Aorta (tissue), 5 donors: ENCODE measurements at regions not wholly inside any gene's neighbourhood (a gene's known extent, or its start where the extent isn't known, plus 50 kb on each side); places are given as distances from the start of the nearest gene placed in this dataset.

Experiments used
- ATAC-seq: fragments of 200-7000 bp; cut with Tn5 transposase; one replicate; pipeline ENCODE4 v1.9.1; 2022; ENCODE audit warnings: moderate library complexity; ENCODE audit not compliant: low FRiP score
- DNase-seq, 2 donors: peaks; one replicate each; pipeline ENCODE4 v3.0.0-alpha.2; 2020
- H3K27ac ChIP-seq, 2 donors: one replicate each; pipeline ENCODE4 v1.5.1; 2013; ENCODE audit warnings: low read length in 2 of 2, mild to moderate bottlenecking in 2 of 2, moderate library complexity in 2 of 2, control low read depth in 1 of 2, inconsistent platforms in 1 of 2, low read depth in 1 of 2
- H3K27me3 ChIP-seq, 2 donors: one replicate each; pipeline ENCODE4 v1.6.1; 2013; ENCODE audit warnings: control low read depth in 1 of 2, low read length in 1 of 2, mild to moderate bottlenecking in 1 of 2, moderate library complexity in 1 of 2; ENCODE audit not compliant: insufficient read depth in 2 of 2, control insufficient read depth in 1 of 2
- H3K36me3 ChIP-seq, 2 donors: one replicate each; pipeline ENCODE4 v1.6.1; 2013; ENCODE audit warnings: control low read depth in 1 of 2, low read length in 1 of 2, mild to moderate bottlenecking in 1 of 2; ENCODE audit not compliant: insufficient read depth in 2 of 2, control insufficient read depth in 1 of 2
- H3K4me1 ChIP-seq, 2 donors: one replicate each; pipeline ENCODE4 v1.6.1; 2013; ENCODE audit warnings: low read length in 2 of 2, control low read depth in 1 of 2, mild to moderate bottlenecking in 1 of 2, moderate library complexity in 1 of 2; ENCODE audit not compliant: insufficient read depth in 2 of 2, control insufficient read depth in 1 of 2
- H3K4me3 ChIP-seq, 2 donors: one replicate each; pipeline ENCODE4 v1.5.1; 2013; ENCODE audit warnings: low read length in 2 of 2, control low read depth in 1 of 2, mild to moderate bottlenecking in 1 of 2
- H3K9me3 ChIP-seq: one replicate; pipeline ENCODE4 v1.6.1; 2013; ENCODE audit warnings: mild to moderate bottlenecking, low read length; ENCODE audit not compliant: control insufficient read depth
- WGBS, 2 donors: extraction: QIAGEN DNeasy Blood & Tissue Kit; methylation state at CpG; one replicate each; pipeline ENCODE4 v1.1.7; 2013; 5-methylcytosine and 5-hydroxymethylcytosine counted together
- intact Hi-C, 2 donors: fragments of 100-400 bp; cut with DNase I; formaldehyde crosslinking; loops; one replicate each; pipeline versions ENCODE4 v1.14.2 to v1.15.0; 2022
- donor health status: healthy with polysubstance abuse.
- donor health status: Bipolar disorder and iron deficiency.
- donor health status: DM: no; HTN: no; CAD: no.
- donor health status: DM: no; HTN: no; CAD: no.
- donor health status: DM: yes; HTN: yes; CAD: no.

DNA sequence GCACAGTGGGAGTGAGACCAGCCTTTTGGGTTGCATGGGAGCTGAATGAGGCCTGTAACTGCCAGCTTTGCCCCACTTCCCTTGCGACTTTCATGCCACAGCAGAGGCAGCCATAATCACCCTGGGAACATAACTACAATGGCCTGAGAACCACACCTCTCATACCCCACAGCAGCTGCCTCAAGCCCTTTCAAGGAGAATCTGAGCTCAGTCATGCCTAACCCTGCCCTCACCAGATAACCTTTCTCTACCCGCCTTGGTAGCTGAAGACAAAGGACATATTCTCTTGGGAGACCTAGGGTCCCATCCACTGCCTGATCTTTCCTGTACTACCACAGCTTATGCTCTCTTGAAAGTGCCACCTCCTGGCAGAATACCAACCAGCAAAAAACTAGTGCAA is 599.9 kb upstream of the IGFBP7 start:
- DNase-seq (no peak), ATAC-seq (no peak)
- Histone ChIP-seq H3K4me1 (no peaks in the 10 kb centered on the region), H3K36me3 (no peaks in the 10 kb centered on the region), H3K27ac (no peak overlapping the region), H3K27me3 (no peaks in the 10 kb centered on the region), H3K4me3 (no peak overlapping the region), H3K9me3 (peaks cover 1% of the 10 kb centered on the region)
- intact Hi-C loops = no loop called here
- 81 to 88% methylated on average over 2 of the region's 2 CpGs for WGBS, 2 donors

DNA sequence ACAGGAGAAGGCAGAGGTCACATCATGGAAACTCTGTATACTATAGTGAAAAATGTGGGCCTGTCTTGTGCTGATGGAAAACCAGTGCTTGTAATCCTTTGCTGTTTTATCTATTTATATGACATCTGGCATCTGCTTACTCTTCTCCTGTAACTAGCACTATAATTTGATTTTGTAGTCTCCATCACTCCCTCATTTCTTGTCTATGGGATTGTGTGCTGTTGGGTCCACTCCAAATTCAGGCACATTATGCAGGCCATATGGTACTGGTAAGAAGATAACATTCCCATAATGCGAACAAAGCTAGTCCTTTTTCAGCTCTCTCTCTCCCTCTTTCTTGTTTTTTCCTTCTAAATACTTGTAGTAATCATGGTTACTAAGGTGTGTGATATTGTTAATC is 581.2 kb upstream of the IGFBP7 start:
- Histone ChIP-seq H3K27me3 (no peaks in the 10 kb centered on the region), H3K9me3 (peaks cover 4% of the 10 kb centered on the region), H3K36me3 (no peaks in the 10 kb centered on the region), H3K27ac (no peak overlapping the region), H3K4me1 (no peaks in the 10 kb centered on the region), H3K4me3 (no peak overlapping the region)
- intact Hi-C loops = no loop called here
- ATAC-seq (no peak), DNase-seq (no peak)
- WGBS, 2 donors = 79 to 81% methylated on average over 1 of the region's 1 CpG

DNA sequence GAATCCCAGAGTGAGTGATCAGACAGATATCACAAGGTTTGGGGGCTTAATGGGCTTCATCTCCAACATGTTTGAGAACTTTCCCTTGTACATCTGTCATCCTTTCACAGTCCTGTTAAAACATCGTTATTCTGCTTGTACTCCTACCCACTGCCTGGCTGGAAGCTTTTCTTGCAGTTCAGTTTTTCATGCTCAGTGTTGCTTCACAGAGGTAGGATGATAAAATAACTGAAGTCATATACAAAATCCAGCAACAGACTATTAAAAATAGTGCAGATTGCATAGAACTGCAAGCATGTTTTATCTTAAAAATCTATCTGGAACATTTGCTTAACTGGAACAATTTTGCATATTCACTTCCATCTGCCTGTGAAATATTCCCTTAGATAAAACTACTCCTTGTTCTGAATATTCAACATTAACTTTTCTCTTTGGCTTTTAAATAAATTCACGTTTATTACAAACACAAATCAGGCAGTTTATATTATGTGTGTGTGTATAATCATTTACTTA is 579.6 kb upstream of the IGFBP7 start:
- DNase-seq (no peak), ATAC-seq (no peak)
- intact Hi-C loops = no loop called here

DNA sequence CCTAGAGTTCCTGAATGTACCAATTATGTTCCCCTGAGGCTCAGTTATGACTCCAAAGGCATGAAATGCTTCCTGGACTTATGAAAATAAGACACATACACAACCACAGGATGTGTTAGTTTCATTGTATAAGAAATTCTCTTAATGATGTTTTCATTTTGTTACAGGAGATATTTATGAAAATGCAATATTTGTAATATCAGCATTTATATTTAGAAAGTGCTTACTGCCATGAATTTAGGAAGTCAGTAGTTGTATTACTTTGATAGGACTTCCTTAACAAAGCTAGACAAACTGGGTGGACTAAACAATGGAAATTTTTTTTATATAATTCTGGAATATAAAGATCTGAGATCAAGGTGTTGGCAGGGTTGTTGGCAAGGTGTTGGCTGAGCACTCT is 572.1 kb upstream of the IGFBP7 start:
- ATAC-seq = no peak
- Histone ChIP-seq H3K4me3 (no peak overlapping the region), H3K4me1 (no peaks in the 10 kb centered on the region), H3K27me3 (no peaks in the 10 kb centered on the region), H3K9me3 (no peaks in the 10 kb centered on the region), H3K27ac (no peak overlapping the region), H3K36me3 (no peaks in the 10 kb centered on the region)
- no peak for DNase-seq
- intact Hi-C loops = no loop called here

More for the DNA sequence above, 579.6 kb upstream of the IGFBP7 start:
- no peaks in the 10 kb centered on the region for H3K4me1 ChIP-seq
- 31% methylated on average over 2 of the region's 2 CpGs for WGBS, 2 donors
- H3K36me3 ChIP-seq = no peaks in the 10 kb centered on the region
- H3K27ac ChIP-seq = no peak overlapping the region
- no peak overlapping the region for H3K4me3 ChIP-seq
- H3K27me3 ChIP-seq = no peaks in the 10 kb centered on the region
- H3K9me3 ChIP-seq = peaks cover 4% of the 10 kb centered on the region

DNA sequence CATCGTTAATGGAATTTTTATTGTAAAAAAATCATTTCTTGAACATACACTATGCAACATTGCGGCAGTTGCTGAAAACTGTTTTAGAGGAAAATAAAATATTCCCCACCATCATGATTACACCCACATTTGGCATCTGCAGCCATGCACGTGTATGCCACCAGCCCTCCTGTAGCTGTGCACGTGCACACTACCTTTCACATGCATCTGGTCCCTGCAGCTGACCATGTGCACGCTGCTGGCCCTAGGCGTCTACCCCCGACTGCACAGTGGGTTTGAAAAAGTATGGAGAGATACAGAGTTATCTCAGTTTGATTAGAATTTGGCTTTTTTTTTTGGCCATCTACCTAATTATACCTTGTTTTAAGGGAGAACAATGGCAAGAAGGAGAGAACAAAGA is 569.8 kb upstream of the IGFBP7 start:
- no peak overlapping the region for H3K27ac ChIP-seq
- intact Hi-C loops = no loop called here

DNA sequence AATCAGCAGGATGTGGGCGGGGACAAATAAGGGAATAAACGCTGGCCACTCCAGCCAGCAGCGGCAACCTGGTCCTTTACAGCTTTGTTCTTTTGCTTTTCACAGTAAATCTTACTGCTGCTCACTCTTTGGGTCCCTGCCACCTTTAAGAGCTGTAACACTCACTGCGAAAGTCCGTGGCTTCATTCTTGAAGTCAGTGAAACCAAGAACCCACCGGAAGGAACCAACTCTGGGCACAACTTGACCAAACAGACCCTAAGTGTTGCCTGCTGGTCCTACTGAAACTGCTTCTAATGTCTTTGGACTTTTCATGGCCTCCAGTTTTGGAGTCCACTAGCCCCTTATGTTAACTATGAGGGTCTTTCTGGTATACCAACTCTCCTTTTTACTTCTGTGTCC is 566.2 kb upstream of the IGFBP7 start:
- no peaks in the 10 kb centered on the region for H3K27me3 ChIP-seq
- no peaks in the 10 kb centered on the region for H3K9me3 ChIP-seq
- no peak overlapping the region for H3K27ac ChIP-seq
- no peaks in the 10 kb centered on the region for H3K36me3 ChIP-seq
- H3K4me1 ChIP-seq = no peaks in the 10 kb centered on the region
- ATAC-seq (no peak), DNase-seq (no peak)
- H3K4me3 ChIP-seq = no peak overlapping the region
- intact Hi-C loops = no loop called here
- WGBS, 2 donors = 92 to 93% methylated on average over 6 of the region's 6 CpGs

More for the DNA sequence above, 569.8 kb upstream of the IGFBP7 start:
- H3K4me3 ChIP-seq = no peak overlapping the region
- no peak for ATAC-seq
- no peaks in the 10 kb centered on the region for H3K9me3 ChIP-seq
- no peaks in the 10 kb centered on the region for H3K36me3 ChIP-seq
- H3K27me3 ChIP-seq = no peaks in the 10 kb centered on the region
- no peaks in the 10 kb centered on the region for H3K4me1 ChIP-seq
- DNase-seq = no peak
- 73 to 85% methylated on average over 7 of the region's 7 CpGs for WGBS, 2 donors

DNA sequence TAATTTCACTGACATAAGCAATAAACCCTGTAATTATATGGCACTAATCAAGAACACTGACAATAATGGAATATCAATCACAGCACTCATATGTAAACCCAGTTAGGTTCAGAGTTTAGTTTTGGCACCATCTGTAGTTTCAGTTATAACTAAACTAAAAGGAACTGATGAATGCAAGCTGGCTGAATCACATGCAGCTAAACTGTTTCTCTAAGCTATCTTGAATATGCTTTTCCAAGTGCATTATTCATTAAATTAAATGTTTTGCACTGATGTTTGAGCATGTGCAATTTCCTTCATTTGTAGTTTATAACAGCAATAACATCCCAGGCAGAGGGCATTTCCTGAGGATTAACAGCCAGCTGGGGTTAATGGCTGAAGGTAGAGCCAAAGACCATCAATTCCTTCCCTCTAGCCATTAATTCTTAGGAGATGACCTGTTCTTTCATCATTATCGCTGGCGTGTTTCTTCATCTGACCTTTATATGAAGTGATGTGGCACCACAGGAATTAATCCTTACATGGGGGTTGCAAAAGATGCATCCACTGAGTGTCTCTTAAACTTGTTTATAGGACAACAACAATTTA is 562.8 kb upstream of the IGFBP7 start:
- WGBS, 2 donors = 67 to 72% methylated on average over 2 of the region's 2 CpGs
- no peak overlapping the region for H3K4me3 ChIP-seq
- no peaks in the 10 kb centered on the region for H3K27me3 ChIP-seq
- intact Hi-C loops = no loop called here
- H3K4me1 ChIP-seq = no peaks in the 10 kb centered on the region
- DNase-seq (no peak), ATAC-seq (no peak)
- H3K9me3 ChIP-seq = no peaks in the 10 kb centered on the region
- H3K27ac ChIP-seq = no peak overlapping the region
- H3K36me3 ChIP-seq = no peaks in the 10 kb centered on the region

DNA sequence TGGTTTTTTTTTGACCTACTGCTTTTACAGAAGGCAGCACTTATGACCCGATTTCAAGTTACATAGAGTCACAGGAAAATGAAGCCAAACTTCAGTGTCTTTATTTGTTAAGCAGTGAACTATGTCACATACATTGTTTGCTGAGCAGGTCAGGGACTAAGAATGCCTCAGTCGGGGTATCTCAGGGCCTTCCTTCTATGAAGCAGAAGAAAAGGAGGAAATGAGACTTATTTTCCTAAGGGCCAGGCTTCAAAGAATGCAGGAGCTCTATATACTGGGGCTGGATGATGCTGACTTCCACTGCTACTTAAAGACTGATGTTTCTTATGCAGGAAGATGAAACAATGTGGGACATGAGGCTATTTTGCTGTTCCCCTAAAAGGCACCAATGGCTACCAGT is 558.4 kb upstream of the IGFBP7 start:
- intact Hi-C loops = no loop called here
- ATAC-seq = no peak
- no peak overlapping the region for H3K4me3 ChIP-seq
- no peaks in the 10 kb centered on the region for H3K36me3 ChIP-seq
- H3K27me3 ChIP-seq = no peaks in the 10 kb centered on the region
- no peak for DNase-seq
- no peaks in the 10 kb centered on the region for H3K4me1 ChIP-seq
- no peaks in the 10 kb centered on the region for H3K9me3 ChIP-seq
- no peak overlapping the region for H3K27ac ChIP-seq
- 28 to 40% methylated on average over 2 of the region's 2 CpGs for WGBS, 2 donors

DNA sequence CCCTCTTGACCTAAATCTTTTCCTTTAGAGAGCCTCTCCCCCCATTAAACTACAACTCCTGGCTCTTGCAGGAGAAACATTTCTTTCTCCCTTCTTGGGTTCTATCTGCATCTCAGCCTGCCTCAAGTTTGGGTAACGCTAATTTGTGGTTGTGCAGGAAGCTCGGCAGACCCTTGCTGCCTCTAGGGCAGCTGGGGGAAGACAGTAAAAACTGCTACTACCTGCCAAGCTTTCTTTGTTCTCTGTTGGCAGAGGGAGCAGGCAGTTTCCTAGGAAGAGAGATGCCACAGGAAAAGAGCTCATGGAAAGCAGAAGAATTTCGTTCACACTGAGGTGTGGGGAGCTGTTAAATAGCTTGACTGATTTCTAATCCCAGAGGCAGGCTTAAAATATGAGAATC is 555.6 kb upstream of the IGFBP7 start:
- DNase-seq (no peak), ATAC-seq (no peak)
- no peaks in the 10 kb centered on the region for H3K27me3 ChIP-seq
- H3K27ac ChIP-seq = no peak overlapping the region
- H3K36me3 ChIP-seq = no peaks in the 10 kb centered on the region
- no peak overlapping the region for H3K4me3 ChIP-seq
- H3K4me1 ChIP-seq = no peaks in the 10 kb centered on the region
- WGBS, 2 donors = 54 to 59% methylated on average over 3 of the region's 3 CpGs
- no peaks in the 10 kb centered on the region for H3K9me3 ChIP-seq
- intact Hi-C loops = no loop called here
